ENCODE measurements at regions not wholly inside any gene's neighbourhood (a gene's known extent, or its start where the extent isn't known, plus 50 kb on each side); places are given as distances from the start of the nearest gene placed in this dataset.

DNA sequence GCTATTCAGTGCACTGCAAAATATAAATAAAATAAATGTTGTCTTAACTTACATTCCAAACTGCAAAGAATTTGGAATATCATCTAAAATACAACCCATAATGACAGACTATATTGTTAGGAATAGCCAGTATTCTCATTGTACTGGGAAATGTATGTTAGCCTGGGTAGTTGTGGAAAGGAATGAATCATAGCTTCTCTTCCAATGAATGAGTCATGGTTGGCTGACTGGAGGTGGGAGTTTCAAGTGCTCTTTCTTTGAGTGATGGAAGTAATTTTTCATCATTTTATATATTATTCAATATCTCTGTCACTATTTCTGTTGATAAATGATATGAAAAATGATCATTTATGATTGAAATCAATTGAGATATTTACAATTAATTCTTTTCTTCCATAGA, 158.6 kb upstream of the ARRDC3 start:
- Histone ChIP-seq H3K9me3 (ENCODE audit: low read depth, low read length) (no peaks in the 10 kb centered on the region), H3K4me3 (ENCODE audit: insufficient read depth, low read length) (no peak overlapping the region), H4K20me1 (ENCODE audit: insufficient read depth, low read length) (no peaks in the 10 kb centered on the region), H3K36me3 (ENCODE audit: insufficient read depth, low read length) (no peaks in the 10 kb centered on the region), H3K4me2 (ENCODE audit: insufficient read depth, low read length) (no peak overlapping the region), H2AFZ (ENCODE audit: low read length) (no peak overlapping the region), H3K27ac (ENCODE audit: low read depth, low read length) (no peak overlapping the region), H3K4me1 (ENCODE audit: insufficient read depth, low read length) (no peaks in the 10 kb centered on the region), H3K79me2 (ENCODE audit: insufficient read depth, low read length) (no peaks in the 10 kb centered on the region), H3K27me3 (ENCODE audit: insufficient read depth, low read length) (no peaks in the 10 kb centered on the region)
- TF ChIP-seq CTCF (IDR thresholded peaks at IDR 0.05; ENCODE audit: extremely low read depth, low read depth, low read length): no peak
- DNase-seq (ENCODE audit: insufficient read length, low spot score, missing footprints): no peak

DNA sequence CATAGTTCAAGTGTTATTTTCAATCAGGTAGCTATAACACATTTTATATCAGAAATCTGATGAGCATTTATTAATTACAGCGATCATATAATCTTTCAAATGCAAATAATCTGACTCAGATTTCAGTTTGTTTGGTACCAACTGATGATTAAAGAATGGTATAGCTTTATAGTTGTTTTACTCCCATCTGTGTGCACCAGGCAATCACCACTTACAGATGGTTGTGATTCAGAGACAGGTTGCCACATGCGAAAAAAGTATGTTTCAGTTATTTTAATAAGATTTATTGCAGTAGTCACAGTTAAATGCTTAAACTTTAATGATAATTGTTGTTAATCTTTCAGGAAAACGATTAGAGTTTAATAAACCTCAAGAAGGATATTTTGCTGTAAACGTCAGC, 155.1 kb upstream of the ARRDC3 start:
- no peaks in the 10 kb centered on the region for H3K9me3 ChIP-seq (ENCODE audit: low read depth, low read length)
- TF ChIP-seq CTCF (IDR thresholded peaks at IDR 0.05; ENCODE audit: extremely low read depth, low read depth, low read length): no peak

DNA sequence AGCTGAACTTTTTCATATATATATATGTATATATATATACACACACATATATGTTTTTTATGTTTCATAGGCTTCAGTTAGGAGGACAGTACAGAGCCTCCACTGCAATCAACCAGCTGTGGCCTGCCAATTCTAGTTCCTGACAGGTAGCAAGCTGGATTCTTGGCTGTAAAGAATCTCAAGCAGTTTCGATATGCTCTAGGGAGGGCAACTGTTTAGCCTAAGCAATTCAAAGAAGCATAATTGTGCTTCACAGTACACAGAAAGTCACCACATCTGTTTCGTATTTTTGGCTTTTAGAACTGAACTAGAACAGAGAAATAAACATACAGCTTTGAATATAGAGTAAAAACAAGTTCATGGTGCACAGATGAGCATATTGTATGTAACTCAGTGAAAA, 152.4 kb upstream of the ARRDC3 start:
- Histone ChIP-seq H2AFZ (ENCODE audit: low read length) (no peak overlapping the region), H3K36me3 (ENCODE audit: insufficient read depth, low read length) (no peaks in the 10 kb centered on the region), H3K4me2 (ENCODE audit: insufficient read depth, low read length) (no peak overlapping the region), H3K79me2 (ENCODE audit: insufficient read depth, low read length) (no peaks in the 10 kb centered on the region), H3K27me3 (ENCODE audit: insufficient read depth, low read length) (no peaks in the 10 kb centered on the region), H3K27ac (ENCODE audit: low read depth, low read length) (no peak overlapping the region), H3K9me3 (ENCODE audit: low read depth, low read length) (no peaks in the 10 kb centered on the region), H3K4me3 (ENCODE audit: insufficient read depth, low read length) (no peak overlapping the region), H4K20me1 (ENCODE audit: insufficient read depth, low read length) (no peaks in the 10 kb centered on the region), H3K4me1 (ENCODE audit: insufficient read depth, low read length) (no peaks in the 10 kb centered on the region)
- DNase-seq (ENCODE audit: insufficient read length, low spot score, missing footprints): no peak
- no peak for TF ChIP-seq CTCF (IDR thresholded peaks at IDR 0.05; ENCODE audit: extremely low read depth, low read depth, low read length)

More for the DNA sequence above, 155.1 kb upstream of the ARRDC3 start:
- Histone ChIP-seq H3K4me2 (ENCODE audit: insufficient read depth, low read length) (no peak overlapping the region), H3K27ac (ENCODE audit: low read depth, low read length) (no peak overlapping the region), H3K36me3 (ENCODE audit: insufficient read depth, low read length) (no peaks in the 10 kb centered on the region), H3K79me2 (ENCODE audit: insufficient read depth, low read length) (no peaks in the 10 kb centered on the region), H4K20me1 (ENCODE audit: insufficient read depth, low read length) (no peaks in the 10 kb centered on the region), H3K4me3 (ENCODE audit: insufficient read depth, low read length) (no peak overlapping the region), H3K27me3 (ENCODE audit: insufficient read depth, low read length) (no peaks in the 10 kb centered on the region), H2AFZ (ENCODE audit: low read length) (no peak overlapping the region), H3K4me1 (ENCODE audit: insufficient read depth, low read length) (no peaks in the 10 kb centered on the region)
- no peak for DNase-seq (ENCODE audit: insufficient read length, low spot score, missing footprints)

DNA sequence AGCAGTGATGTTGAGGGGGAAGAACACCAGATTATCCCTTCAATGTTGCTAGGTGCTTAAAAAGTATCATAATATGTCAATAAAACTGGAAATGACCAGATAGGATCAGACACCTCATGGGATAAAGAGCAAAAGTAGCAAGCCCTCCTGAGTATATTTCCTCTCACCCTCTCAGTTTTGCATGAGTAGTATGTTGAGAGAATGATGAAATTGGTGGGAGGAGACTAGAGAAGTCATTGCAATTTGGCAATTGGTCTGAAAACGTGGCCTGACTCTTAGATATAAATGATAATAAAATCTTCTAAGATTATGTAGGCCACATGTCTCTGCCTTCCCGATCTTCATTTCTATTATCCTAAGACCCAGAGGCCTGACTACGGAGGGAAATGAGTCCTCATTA, 151.2 kb upstream of the ARRDC3 start:
- Histone ChIP-seq H3K4me3 (ENCODE audit: insufficient read depth, low read length) (no peak overlapping the region), H4K20me1 (ENCODE audit: insufficient read depth, low read length) (no peaks in the 10 kb centered on the region), H3K9me3 (ENCODE audit: low read depth, low read length) (no peaks in the 10 kb centered on the region), H3K4me1 (ENCODE audit: insufficient read depth, low read length) (no peaks in the 10 kb centered on the region), H3K27ac (ENCODE audit: low read depth, low read length) (no peak overlapping the region), H3K79me2 (ENCODE audit: insufficient read depth, low read length) (no peaks in the 10 kb centered on the region), H2AFZ (ENCODE audit: low read length) (no peak overlapping the region), H3K36me3 (ENCODE audit: insufficient read depth, low read length) (no peaks in the 10 kb centered on the region), H3K27me3 (ENCODE audit: insufficient read depth, low read length) (no peaks in the 10 kb centered on the region), H3K4me2 (ENCODE audit: insufficient read depth, low read length) (no peak overlapping the region)
- TF ChIP-seq CTCF (IDR thresholded peaks at IDR 0.05; ENCODE audit: extremely low read depth, low read depth, low read length): no peak
- no peak for DNase-seq (ENCODE audit: insufficient read length, low spot score, missing footprints)
